Keratinocyte (primary cell): ENCODE measurements at regions not wholly inside any gene's neighbourhood (a gene's known extent, or its start where the extent isn't known, plus 50 kb on each side); places are given as distances from the start of the nearest gene placed in this dataset.

Experiments used
- DNase-seq: peaks from one replicate; pipeline ENCODE4 v3.0.0-alpha.2; 2011; ENCODE audit warnings: low read depth, missing footprints, low spot score
- FAIRE-seq: peaks from 2 replicates; lab custom pipeline; 2011; peaks lifted over from hg19 to GRCh38; lab: Jason Lieb, UNC
- H2AFZ ChIP-seq: 2 replicates; pipeline ENCODE4 v1.6.0; 2012; ENCODE audit warnings: low read length, control low read depth, inconsistent platforms; ENCODE audit not compliant: control insufficient read depth
- H3K27ac ChIP-seq: 2 replicates; pipeline ENCODE4 v1.5.1; 2011; ENCODE audit warnings: low read length; ENCODE audit not compliant: control insufficient read depth, insufficient read depth
- H3K27me3 ChIP-seq: 3 replicates; pipeline ENCODE4 v1.6.0; 2011; ENCODE audit warnings: low read length; ENCODE audit not compliant: control insufficient read depth, insufficient read depth; ENCODE audit errors: extremely low read depth
- H3K36me3 ChIP-seq, 2 experiments: 2 replicates in 1 of 2; 3 replicates in 1 of 2; pipeline ENCODE4 v1.5.1; 2011; ENCODE audit warnings: low read length in 2 of 2, mild to moderate bottlenecking in 1 of 2; ENCODE audit not compliant: control insufficient read depth in 2 of 2, insufficient read depth in 2 of 2; ENCODE audit errors: extremely low read depth in 1 of 2
- H3K4me1 ChIP-seq: 3 replicates; pipeline ENCODE4 v1.5.1; 2011; ENCODE audit warnings: low read length; ENCODE audit not compliant: control insufficient read depth, insufficient read depth; ENCODE audit errors: extremely low read depth
- H3K4me2 ChIP-seq: 3 replicates; pipeline ENCODE4 v1.6.0; 2011; ENCODE audit warnings: low read depth, low read length; ENCODE audit not compliant: control insufficient read depth, insufficient read depth; ENCODE audit errors: extremely low read depth
- H3K4me3 ChIP-seq, 3 experiments: fragments of 200-600 bp in 1 of 3; sonication (generic) in 1 of 3; 2 replicates in 2 of 3; 3 replicates in 1 of 3; pipeline ENCODE4 v1.5.1; 2011 to 2016; ENCODE audit warnings: low read length in 3 of 3, mild to moderate bottlenecking in 3 of 3, control low read depth in 2 of 3, inconsistent platforms in 1 of 3, low read depth in 1 of 3, mixed read lengths in 1 of 3, mixed run types in 1 of 3, moderate library complexity in 1 of 3; ENCODE audit not compliant: control insufficient read depth in 2 of 3, insufficient read depth in 2 of 3; ENCODE audit errors: extremely low read depth in 1 of 3
- H3K79me2 ChIP-seq: 2 replicates; pipeline ENCODE4 v1.6.0; 2012; ENCODE audit warnings: low read length; ENCODE audit not compliant: control insufficient read depth, insufficient read depth
- H3K9ac ChIP-seq: 3 replicates; pipeline ENCODE4 v1.6.0; 2011; ENCODE audit warnings: low read length; ENCODE audit not compliant: control insufficient read depth, insufficient read depth; ENCODE audit errors: extremely low read depth
- H3K9me1 ChIP-seq: 3 replicates; pipeline ENCODE4 v1.6.0; 2011; ENCODE audit warnings: low read length; ENCODE audit not compliant: control insufficient read depth, insufficient read depth; ENCODE audit errors: extremely low read depth
- H3K9me3 ChIP-seq: 2 replicates; pipeline ENCODE4 v1.5.1; 2012; ENCODE audit warnings: low read depth, low read length; ENCODE audit not compliant: control insufficient read depth
- H4K20me1 ChIP-seq: 3 replicates; pipeline ENCODE4 v1.6.0; 2011; ENCODE audit warnings: low read length; ENCODE audit not compliant: control insufficient read depth, insufficient read depth; ENCODE audit errors: extremely low read depth
- CTCF ChIP-seq, 3 experiments: IDR thresholded peaks in 1 of 3; conservative IDR thresholded peaks in 1 of 3; optimal IDR thresholded peaks in 1 of 3; 2 replicates in 2 of 3; 3 replicates in 1 of 3; pipeline versions ENCODE3 to v1.5.1; 2011; ENCODE audit warnings: low read length in 3 of 3, mild to moderate bottlenecking in 3 of 3, moderate library complexity in 2 of 3, control low read depth in 1 of 3, inconsistent platforms in 1 of 3; ENCODE audit not compliant: insufficient read depth in 2 of 3; ENCODE audit errors: extremely low read depth in 1 of 3
- EZH2 ChIP-seq: IDR thresholded peaks from one replicate; pipeline ENCODE4 v1.6.1; 2012; ENCODE audit warnings: inconsistent platforms, mild to moderate bottlenecking, low read length, moderate library complexity
- dilution Hi-C: fragments of 300-500 bp; cut with MboI; formaldehyde crosslinking; loops from one replicate; pipeline ENCODE4 v1.7.0; 2020; ENCODE audit warnings: low sequenced_read_pairs; ENCODE audit not compliant: extremely low pct_ligation_motif_present

GRCh38 chr6:145244349-145245100 lies 490.8 kb downstream of the EPM2A start:
- H3K27ac ChIP-seq, result no peak overlapping the region
- DNase-seq (no peak), FAIRE-seq (no peak)
- peaks cover 7% of the 10 kb centered on the region for H3K4me1 ChIP-seq
- dilution Hi-C loops, result no loop called here
- H3K9me1 ChIP-seq, result no peaks in the 10 kb centered on the region
- no peaks in the 10 kb centered on the region for H3K27me3 ChIP-seq
- peaks cover 2% of the 10 kb centered on the region for H3K9me3 ChIP-seq
- H2AFZ ChIP-seq, result no peak overlapping the region
- no peak overlapping the region for H3K4me2 ChIP-seq
- H4K20me1 ChIP-seq, result no peaks in the 10 kb centered on the region
- no peak for TF ChIP-seq EZH2
- no peak for TF ChIP-seq CTCF (optimal IDR thresholded peaks at IDR 0.05 in 1 of 3, IDR thresholded peaks at IDR 0.05 in 1 of 3, conservative IDR thresholded peaks at IDR 0.05 in 1 of 3; ENCODE audit: extremely low read depth in 1 of 3, insufficient read depth in 2 of 3, low read length in 3 of 3)
- no peaks in the 10 kb centered on the region for H3K79me2 ChIP-seq
- H3K9ac ChIP-seq, result no peak overlapping the region
- no peak overlapping the region for H3K4me3 ChIP-seq
- no peaks in the 10 kb centered on the region for H3K36me3 ChIP-seq

GRCh38 chr6:145245119-145245518 lies 490.2 kb downstream of the EPM2A start:
- TF ChIP-seq EZH2, result no peak
- no peak for TF ChIP-seq CTCF (optimal IDR thresholded peaks at IDR 0.05 in 1 of 3, IDR thresholded peaks at IDR 0.05 in 1 of 3, conservative IDR thresholded peaks at IDR 0.05 in 1 of 3; ENCODE audit: extremely low read depth in 1 of 3, insufficient read depth in 2 of 3, low read length in 3 of 3)
- Histone ChIP-seq H3K9me1 (no peaks in the 10 kb centered on the region), H3K79me2 (no peaks in the 10 kb centered on the region), H3K4me3 (no peak overlapping the region), H4K20me1 (no peaks in the 10 kb centered on the region), H3K36me3 (no peaks in the 10 kb centered on the region), H3K9me3 (peaks cover 2% of the 10 kb centered on the region), H3K9ac (no peak overlapping the region), H3K27me3 (no peaks in the 10 kb centered on the region), H2AFZ (no peak overlapping the region), H3K4me1 (peaks cover 7% of the 10 kb centered on the region), H3K27ac (no peak overlapping the region), H3K4me2 (no peak overlapping the region)
- dilution Hi-C loops, result no loop called here
- no peak for DNase-seq
- FAIRE-seq, result no peak
